GM04503 (cell line): ENCODE measurements at regions not wholly inside any gene's neighbourhood (a gene's known extent, or its start where the extent isn't known, plus 50 kb on each side); places are given as distances from the start of the nearest gene placed in this dataset.
"Not testable (repeated sequence)": the region's sequence is repeated elsewhere in the genome, so short reads cannot be mapped to it uniquely, and the experiment has no call there.

Source experiments
- DNase-seq: peaks from one replicate; pipeline ENCODE4 v3.0.0-alpha.2; 2012; ENCODE audit warnings: low read depth

- DNase-seq: no peak
Observed at GRCh38 chr18:39604836-39605235, 2039.2 kb upstream of the CELF4 start.

GRCh38 chr18:39602131-39602530 is 2036.5 kb upstream of the CELF4 start:
- DNase-seq: no peak

GRCh38 chr18:39600894-39601293 is 2035.3 kb upstream of the CELF4 start:
- DNase-seq: no peak

- no peak for DNase-seq
Observed at GRCh38 chr18:39599251-39599650, 2033.7 kb upstream of the CELF4 start.

GRCh38 chr18:39596891-39597290 is 2031.3 kb upstream of the CELF4 start:
- no peak for DNase-seq

GRCh38 chr18:39596221-39596620 is 2030.6 kb upstream of the CELF4 start:
- peak; percentile 7 for DNase-seq

- DNase-seq: no peak
Observed at GRCh38 chr18:39594206-39594605, 2028.6 kb upstream of the CELF4 start.

GRCh38 chr18:39591649-39592048 is 2026.1 kb upstream of the CELF4 start:
- DNase-seq: no peak

- no peak for DNase-seq
Observed at GRCh38 chr18:39589496-39589895, 2023.9 kb upstream of the CELF4 start.

GRCh38 chr18:39587586-39587985 is 2022.0 kb upstream of the CELF4 start:
- no peak for DNase-seq

- no peak for DNase-seq
Observed at GRCh38 chr18:39586741-39587140, 2021.1 kb upstream of the CELF4 start.

GRCh38 chr18:39574897-39575296 is 2009.3 kb upstream of the CELF4 start:
- no peak for DNase-seq

GRCh38 chr18:39571511-39571910 is 2005.9 kb upstream of the CELF4 start:
- DNase-seq: no peak

- not testable (repeated sequence) for DNase-seq
Observed at GRCh38 chr18:39565551-39566230, 2000.1 kb upstream of the CELF4 start.

GRCh38 chr18:39564716-39565115 is 1999.1 kb upstream of the CELF4 start:
- no peak for DNase-seq

- peak; percentile 49 for DNase-seq
Observed at GRCh38 chr18:39561126-39561525, 1995.5 kb upstream of the CELF4 start.

GRCh38 chr18:39558658-39559057 is 1993.1 kb upstream of the CELF4 start:
- DNase-seq: no peak

- no peak for DNase-seq
Observed at GRCh38 chr18:39555496-39555895, 1989.9 kb upstream of the CELF4 start.

GRCh38 chr18:39550701-39551100 is 1985.1 kb upstream of the CELF4 start:
- no peak for DNase-seq

- DNase-seq: no peak
Observed at GRCh38 chr18:39549144-39549543, 1983.5 kb upstream of the CELF4 start.

- no peak for DNase-seq
Observed at GRCh38 chr18:39531659-39532058, 1966.1 kb upstream of the CELF4 start.

GRCh38 chr18:39529358-39529757 is 1963.8 kb upstream of the CELF4 start:
- DNase-seq: no peak

GRCh38 chr18:39527465-39527864 is 1961.9 kb upstream of the CELF4 start:
- no peak for DNase-seq

- DNase-seq: no peak
Observed at GRCh38 chr18:39524370-39524769, 1958.8 kb upstream of the CELF4 start.
